GM13976 (cell line): ENCODE measurements at regions not wholly inside any gene's neighbourhood (a gene's known extent, or its start where the extent isn't known, plus 50 kb on each side); places are given as distances from the start of the nearest gene placed in this dataset.
A peak's percentile ranks its signal among the peaks of the same experiment; 100 is the strongest.

ENCODE experiments used
- DNase-seq: peaks from one replicate; pipeline ENCODE4 v3.0.0; 2012; ENCODE audit warnings: low spot score
- in situ Hi-C: fragments of 300-500 bp; cut with MboI; formaldehyde crosslinking; loops from one replicate; pipeline ENCODE4 v1.12.0; 2022; ENCODE audit warnings: low sequenced_read_pairs, mixed read lengths, inconsistent platforms; ENCODE audit not compliant: unreplicated experiment
- TF ChIP-seq, protein P1 (sequence below): IDR thresholded peaks from 2 replicates; pipeline ENCODE4 v1.5.1; 2012; ENCODE audit warnings: borderline replicate concordance, mild to moderate bottlenecking; ENCODE audit not compliant: insufficient read depth; ENCODE audit errors: extremely low read depth, missing control alignments, control extremely low read depth

DNA sequence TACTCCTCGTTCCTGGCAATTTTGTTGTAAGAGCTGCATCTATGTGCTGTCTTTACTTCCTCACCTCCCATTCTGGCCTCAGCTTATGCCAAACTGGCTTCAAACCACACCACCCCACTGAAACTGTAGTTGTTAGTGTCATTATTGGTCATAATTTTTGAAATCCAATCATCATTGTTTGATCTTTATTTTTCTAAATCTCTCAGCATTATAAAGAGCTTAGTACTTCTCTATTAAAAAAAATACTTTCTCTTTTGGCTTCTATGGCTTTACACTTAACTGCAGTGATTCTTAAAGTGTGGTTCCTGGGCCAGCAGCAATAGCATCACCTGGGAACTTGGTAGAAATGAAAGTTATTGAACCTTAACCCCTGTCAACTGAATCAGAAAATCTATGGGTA lies 83.5 kb upstream of the GRPR start:
- DNase-seq = no peak
- TF ChIP-seq, protein P1, sequence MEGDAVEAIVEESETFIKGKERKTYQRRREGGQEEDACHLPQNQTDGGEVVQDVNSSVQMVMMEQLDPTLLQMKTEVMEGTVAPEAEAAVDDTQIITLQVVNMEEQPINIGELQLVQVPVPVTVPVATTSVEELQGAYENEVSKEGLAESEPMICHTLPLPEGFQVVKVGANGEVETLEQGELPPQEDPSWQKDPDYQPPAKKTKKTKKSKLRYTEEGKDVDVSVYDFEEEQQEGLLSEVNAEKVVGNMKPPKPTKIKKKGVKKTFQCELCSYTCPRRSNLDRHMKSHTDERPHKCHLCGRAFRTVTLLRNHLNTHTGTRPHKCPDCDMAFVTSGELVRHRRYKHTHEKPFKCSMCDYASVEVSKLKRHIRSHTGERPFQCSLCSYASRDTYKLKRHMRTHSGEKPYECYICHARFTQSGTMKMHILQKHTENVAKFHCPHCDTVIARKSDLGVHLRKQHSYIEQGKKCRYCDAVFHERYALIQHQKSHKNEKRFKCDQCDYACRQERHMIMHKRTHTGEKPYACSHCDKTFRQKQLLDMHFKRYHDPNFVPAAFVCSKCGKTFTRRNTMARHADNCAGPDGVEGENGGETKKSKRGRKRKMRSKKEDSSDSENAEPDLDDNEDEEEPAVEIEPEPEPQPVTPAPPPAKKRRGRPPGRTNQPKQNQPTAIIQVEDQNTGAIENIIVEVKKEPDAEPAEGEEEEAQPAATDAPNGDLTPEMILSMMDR = no peak
- in situ Hi-C loops = no loop called here

DNA sequence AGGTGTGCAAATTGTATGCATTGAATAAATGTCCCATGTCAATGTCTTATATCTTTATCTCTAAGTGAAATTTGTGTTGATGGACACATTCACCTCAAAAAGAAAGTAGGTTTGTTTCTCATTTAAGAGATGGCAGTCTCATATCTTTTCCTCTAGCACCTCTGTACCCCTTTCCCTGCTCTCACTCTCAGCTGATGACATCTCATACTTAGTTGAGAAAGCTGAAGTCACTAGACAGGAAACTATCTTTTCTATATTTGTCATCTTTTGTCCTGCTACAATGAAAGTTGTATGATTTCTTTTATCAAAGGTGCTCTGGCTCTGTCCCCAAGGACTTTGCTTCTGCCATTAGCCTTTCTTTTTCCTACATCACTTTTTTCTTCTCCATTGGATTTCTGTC lies 84.0 kb upstream of the GRPR start:
- TF ChIP-seq, protein P1 = no peak
- no peak for DNase-seq
- in situ Hi-C loops = no loop called here

DNA sequence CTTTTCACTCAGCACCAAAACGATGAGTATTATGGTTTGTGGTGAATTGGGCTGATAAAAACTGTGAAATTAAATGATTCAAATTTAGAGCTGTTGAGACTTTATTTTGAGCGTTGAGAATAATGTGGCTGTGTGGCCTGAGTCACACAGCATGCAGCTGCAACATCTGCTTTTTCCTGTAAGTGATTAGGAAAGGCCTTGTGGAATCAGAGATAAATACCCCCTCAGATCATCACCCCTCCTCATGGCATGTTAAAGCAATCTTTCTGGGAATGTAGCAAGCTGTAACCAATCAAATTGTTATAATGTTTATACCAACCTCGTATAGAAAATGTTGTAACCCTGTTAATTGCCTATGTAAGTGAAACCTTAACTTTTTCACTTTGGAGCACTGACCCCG lies 90.0 kb upstream of the GRPR start:
- TF ChIP-seq, protein P1 = no peak
- no peak for DNase-seq
- in situ Hi-C loops = no loop called here

DNA sequence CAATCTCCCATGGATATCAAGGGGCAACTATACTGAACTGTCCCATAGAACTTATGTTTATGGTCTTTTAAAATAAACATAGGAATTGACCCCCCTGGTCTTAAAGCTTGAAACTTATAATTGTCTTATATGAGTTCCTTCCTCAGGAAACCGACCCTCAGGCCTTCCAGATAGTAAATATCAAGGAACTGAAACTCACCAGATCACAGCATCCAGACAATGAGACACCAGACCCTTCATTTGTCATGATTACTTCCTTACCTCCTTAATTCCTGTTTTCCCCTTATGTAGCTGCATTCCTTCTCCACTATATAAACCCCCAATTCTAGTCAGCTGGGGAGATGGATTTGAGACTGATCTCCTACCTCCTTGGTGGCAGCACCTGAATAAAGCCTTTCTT lies 94.8 kb upstream of the GRPR start:
- TF ChIP-seq, protein P1 = no peak
- in situ Hi-C loops = no loop called here
- no peak for DNase-seq

DNA sequence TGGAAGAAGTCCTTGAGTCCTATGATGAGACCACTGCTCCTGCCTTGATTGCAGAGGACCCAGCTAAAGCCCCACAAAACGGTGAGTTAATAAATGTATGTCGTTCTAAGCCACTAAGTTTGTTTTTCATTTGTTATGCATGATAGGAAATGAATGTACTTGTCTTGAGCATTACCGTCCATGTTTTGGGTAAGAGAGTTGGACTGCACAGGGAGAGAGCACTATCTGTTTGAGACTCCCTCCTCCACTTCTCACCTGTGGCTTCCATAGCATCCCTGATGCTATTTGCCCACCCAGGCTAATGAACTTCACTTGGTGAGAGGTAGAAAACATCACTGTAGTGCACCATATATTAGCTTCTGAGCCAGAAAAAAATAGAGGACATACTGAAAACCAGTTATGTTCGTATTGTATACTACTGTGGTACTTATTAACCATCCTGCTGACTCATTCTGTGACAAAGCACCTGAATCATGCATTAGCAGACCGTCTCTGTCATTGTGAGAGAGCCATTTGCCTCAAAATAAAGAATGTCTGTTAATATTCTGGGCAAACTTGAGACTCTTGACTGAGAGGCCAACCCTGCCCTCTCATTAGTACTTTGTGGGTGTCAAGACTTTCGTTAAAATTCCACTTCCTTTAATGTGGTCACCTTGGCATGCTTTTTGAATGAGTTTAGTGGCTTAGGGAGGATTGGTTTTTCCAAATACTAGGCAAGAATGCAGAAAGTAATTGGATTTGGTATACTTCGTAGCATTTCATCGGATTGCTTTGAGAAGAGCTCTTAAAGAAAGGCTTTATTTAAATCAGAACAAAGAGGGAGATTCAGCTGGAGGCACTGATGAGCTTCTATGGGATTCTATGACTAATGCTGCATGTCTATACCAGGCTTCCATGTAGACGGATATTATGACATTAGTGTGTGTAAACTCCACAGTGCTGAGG lies 99.3 kb upstream of the GRPR start:
- TF ChIP-seq, protein P1 = no peak
- in situ Hi-C loops = no loop called here
- DNase-seq = peak; percentile 43

DNA sequence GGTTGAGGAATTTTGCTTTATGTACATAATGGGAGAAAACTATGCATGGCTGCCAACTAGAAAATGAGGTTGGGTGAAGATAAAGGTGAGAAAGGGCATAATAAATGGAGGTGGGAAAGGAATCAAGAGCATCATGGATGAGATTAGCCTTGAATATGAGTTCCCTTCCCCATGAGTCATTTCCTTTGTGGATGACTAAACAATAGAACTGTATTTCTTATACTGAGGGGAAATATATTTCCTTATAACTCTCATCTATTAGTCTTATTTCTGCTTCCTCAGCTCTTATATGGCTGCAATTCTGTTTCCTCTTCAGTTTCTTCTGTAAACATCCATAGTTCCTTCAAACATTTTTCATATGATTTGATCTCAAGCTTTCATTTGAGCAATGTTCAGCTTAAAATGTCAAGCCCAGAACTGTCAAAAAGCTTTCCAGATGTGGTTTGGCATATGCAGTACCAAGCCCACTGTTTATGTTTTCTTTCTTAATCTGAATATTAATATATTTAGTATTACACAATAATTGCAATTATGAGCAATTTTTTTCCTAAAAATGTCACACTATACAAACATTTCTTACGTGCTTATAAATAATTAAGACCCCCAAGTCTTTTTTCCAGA lies 100.7 kb upstream of the GRPR start:
- in situ Hi-C loops = no loop called here
- DNase-seq = no peak
- TF ChIP-seq, protein P1 = no peak
